Kidney capillary endothelial cell (primary cell): ENCODE measurements at regions not wholly inside any gene's neighbourhood (a gene's known extent, or its start where the extent isn't known, plus 50 kb on each side); places are given as distances from the start of the nearest gene placed in this dataset.

ENCODE experiments used
- DNase-seq: peaks from one replicate; pipeline ENCODE4 v3.0.0-alpha.2; 2018; ENCODE audit warnings: low spot score

- DNase-seq = no peak
Measured at GRCh38 chr2:42957861-42958301, 165.5 kb upstream of the HAAO start.

GRCh38 chr2:42957109-42957860 is 164.9 kb upstream of the HAAO start:
- DNase-seq = peak; percentile 61

DNA sequence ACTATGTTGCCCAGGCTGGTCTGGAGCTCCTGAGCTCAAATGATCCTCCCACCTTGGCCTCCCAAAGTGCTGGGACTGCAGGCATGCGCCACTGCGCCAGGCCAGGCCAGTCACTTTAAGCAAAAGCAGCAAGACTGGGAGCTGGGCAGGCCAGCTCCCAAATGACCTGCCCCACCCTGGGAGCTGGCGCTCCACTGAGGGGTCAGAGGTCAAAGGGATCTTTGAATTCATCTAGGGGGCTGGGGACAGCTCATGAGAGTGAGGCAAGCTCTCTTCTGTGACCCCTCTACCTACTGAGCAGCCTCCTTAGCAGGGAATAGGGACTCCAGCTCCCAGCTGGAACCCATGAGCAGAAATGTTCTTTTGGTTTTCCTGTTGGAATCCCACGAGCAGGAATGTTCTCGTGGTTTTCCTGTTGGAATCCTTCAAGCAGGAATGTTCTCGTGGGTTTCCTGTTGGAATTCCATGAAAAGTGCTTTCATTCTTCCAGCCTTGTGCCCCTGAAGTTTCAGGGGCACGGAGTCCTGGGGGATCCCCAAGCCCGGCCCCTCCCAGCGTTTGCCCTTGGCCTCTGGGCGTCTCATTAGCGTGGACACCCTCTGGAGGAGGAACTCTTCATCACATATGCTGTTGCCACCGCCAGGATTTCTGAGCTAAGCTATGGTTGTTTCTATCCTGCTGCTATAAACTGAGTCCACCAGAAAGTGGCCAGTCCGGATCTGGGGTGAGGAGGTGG is 162.0 kb upstream of the HAAO start:
- DNase-seq = no peak

GRCh38 chr2:42953216-42953615 is 160.8 kb upstream of the HAAO start:
- DNase-seq = no peak

GRCh38 chr2:42951263-42951938 is 159.0 kb upstream of the HAAO start:
- peak; percentile 99 for DNase-seq

- DNase-seq = no peak
Measured at GRCh38 chr2:42949125-42949524, 156.7 kb upstream of the HAAO start.

DNA sequence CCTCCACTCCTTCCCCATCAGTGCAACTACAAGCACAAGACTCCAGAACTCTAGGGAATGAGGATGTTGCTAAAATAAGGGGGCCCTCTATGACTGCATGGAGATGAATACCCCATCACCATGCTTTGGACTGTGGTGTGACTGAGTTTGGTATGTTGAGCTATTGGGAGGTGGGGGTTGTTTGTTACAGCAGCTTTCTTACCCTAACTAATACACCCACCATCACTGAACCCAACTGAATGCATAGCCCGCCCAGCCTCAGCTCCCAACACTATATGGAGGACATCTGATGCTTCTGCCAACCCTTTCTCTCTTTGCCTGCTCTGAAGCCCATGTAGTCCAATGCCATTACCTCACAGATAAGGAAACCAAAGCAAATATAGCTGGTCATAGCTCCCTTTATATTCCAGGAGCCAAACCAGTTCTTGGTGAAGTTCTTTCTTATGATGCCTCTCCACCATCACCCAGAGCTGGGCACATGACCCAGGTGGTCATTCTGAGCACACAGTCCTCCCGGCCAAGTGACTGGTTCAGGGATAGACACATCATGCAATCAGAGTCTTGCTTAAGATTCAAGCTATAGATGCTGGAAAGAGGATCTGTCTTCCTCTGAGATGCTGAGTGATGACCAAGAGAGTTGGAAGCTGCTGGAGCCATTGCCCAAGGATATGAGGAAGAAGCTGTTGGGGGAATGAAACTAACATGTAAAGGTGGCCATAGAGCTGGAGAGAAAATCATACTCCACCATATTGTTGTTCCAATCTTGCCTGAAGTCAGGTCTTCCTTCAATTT is 155.6 kb upstream of the HAAO start:
- DNase-seq = no peak

- no peak for DNase-seq
Measured at GRCh38 chr2:42944779-42945415, 152.5 kb upstream of the HAAO start.

DNA sequence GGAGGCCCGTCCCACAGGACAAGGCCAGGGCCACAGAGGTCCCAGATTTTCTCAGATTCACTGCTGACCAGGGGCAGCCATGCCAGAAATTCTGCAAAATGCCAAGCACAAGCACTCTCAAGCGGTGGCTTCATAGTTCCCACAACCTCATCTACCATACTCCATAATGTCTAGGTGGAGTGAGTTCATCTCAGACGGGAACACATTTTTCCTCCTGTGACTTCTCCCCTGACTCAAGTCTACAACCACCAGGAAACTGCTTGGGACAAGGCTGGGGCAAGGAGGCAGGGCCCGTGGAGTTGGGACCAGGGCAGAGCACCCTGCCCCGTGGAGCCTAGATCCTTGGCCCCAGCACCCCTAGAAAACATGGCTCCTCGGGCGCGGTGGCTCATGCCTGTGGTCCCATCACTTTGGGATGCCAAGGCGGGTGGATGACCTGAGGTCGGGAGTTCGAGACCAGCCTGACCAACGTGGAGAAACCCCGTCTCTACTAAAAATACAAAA is 150.7 kb upstream of the HAAO start:
- no peak for DNase-seq

DNA sequence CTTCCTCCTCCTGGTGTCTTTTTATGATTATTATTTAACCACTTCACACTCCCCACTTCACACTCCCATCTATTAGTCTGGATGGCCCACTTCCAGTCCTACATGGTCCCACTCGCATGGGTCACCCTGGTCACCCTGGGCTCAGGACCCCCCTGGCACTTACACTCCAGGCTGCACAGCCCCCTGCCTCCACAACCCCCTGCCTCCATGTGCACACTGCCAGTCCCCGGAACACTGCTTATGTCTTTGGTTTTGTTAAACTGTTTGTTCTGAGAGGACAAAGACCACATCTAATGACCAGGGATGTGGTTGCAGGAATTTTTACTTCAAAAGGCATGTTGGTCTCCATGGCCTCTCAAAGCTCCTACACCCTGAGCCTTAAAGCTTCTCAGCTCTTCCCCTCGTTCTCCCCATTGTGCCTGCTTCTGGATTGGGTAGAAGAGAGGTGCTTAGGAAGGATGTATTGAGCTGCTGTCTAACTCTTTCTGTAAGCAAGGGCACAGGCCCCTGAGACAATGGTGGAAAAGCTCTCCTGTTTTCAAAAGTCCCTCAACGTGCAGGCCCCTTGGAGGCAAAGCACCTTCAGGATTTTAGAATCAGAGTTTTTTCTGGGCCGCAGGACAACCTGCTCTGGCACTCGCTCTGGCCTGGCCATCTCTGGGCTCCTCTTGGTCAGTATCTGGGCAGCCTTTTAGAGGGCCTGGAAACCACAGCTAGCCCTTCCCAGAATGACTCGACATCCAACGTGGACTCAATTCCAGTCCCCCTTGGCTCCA is 150.0 kb upstream of the HAAO start:
- no peak for DNase-seq

GRCh38 chr2:42941633-42942176 is 149.3 kb upstream of the HAAO start:
- DNase-seq = no peak

GRCh38 chr2:42939411-42940206 is 147.2 kb upstream of the HAAO start:
- DNase-seq = no peak

GRCh38 chr2:42938671-42939370 is 146.4 kb upstream of the HAAO start:
- no peak for DNase-seq

DNA sequence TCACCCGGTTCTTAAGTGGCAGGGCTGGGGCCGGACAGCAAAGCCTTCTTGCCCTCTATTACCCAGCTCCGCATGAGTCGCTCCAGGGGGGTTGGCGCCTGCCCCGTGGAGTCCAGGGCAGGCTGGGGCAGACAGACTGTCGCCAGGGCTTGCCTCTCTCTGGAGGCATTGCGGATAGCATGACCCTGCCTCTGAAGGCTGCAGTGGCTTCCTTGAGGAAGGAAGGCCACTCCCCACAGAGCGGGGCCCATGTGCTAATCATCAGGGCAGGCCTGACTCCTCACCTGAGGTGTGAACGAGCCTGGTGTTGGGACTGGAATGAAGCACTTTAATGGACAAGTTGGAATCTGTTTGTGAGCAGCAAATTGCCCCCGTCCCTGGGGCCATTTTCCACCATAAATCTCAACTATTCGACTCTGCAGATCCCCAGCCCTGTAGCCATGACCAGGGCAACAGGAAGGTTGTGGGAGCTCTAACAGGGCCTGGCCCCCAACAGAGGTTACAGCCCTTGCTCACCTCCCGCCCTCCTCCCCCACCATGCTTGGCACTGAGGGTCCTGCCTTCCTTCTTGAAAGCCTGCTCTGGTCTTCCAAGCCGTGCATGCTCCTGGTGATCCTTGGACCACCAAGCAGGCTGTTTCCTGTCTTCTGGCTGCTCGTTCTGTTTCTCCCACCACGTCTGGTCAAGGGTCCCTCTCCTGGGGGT is 144.9 kb upstream of the HAAO start:
- peak; percentile 82 for DNase-seq

- DNase-seq = no peak
Measured at GRCh38 chr2:42935692-42936671, 143.6 kb upstream of the HAAO start.

DNA sequence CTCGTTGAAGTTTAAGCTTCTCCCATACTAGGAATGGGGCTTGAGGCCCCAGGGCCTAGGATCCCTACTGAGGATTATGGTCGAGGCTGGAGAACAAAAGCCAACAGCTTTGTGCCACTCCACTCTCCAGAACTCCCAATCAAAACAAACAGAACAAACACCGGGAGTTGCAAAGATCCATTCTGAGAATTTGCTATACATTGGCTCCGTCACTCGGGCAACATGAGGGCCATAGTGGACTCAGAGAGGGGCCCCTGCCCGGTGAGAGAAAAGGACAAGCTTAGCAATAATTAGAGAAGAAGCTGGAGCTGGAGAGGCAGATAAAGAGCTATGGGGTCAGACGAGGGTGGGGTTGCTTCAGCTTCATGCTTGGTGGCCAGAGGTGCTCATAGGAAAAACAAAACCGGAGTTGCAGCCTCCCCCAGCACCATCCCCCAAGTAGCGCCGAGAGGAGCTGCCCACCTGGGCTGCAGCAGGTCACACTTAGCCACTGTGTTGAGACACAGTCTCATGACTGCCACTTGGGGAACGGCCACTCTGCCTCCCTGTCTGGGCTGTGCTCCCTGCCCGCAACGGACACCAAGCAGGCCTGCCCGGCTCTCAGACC is 142.3 kb upstream of the HAAO start:
- DNase-seq = no peak

DNA sequence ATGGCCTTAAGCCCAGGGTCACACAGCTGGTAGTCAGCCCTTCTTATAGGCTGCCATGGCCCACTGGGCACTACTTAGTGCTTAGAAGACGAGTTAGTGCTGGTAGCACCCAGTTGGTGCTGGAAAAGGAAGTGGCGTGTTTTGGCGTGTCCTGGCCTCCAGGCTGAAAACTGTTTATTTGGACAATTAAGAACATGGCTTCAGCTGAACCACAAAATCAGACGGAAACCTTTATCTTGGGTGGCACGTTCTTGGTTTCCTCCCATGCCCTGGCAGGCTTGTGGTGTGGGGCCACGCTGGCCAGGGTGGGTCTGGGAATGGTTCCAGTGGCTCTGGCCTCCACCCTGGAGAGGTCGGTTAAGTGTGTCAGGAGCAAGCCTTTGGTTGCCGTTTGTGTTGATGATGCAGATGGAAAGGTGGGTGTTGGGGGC is 141.5 kb upstream of the HAAO start:
- DNase-seq = no peak
